Duodenal mucosa (tissue), 2 donors: ENCODE measurements at regions not wholly inside any gene's neighbourhood (a gene's known extent, or its start where the extent isn't known, plus 50 kb on each side); places are given as distances from the start of the nearest gene placed in this dataset.
"Not testable (repeated sequence)": the region's sequence is repeated elsewhere in the genome, so short reads cannot be mapped to it uniquely, and the experiment has no call there.

Experiments used
- H3K27ac ChIP-seq: one replicate; pipeline ENCODE4 v1.7.0; 2013; ENCODE audit warnings: low read depth, low read length
- H3K27me3 ChIP-seq, 2 donors: one replicate each; pipeline ENCODE4 v1.7.0; 2013; ENCODE audit warnings: low read length in 2 of 2, control low read depth in 1 of 2; ENCODE audit not compliant: insufficient read depth in 2 of 2, control insufficient read depth in 1 of 2
- H3K36me3 ChIP-seq, 2 donors: one replicate each; pipeline ENCODE4 v1.7.0; 2013; ENCODE audit warnings: low read length in 2 of 2, control low read depth in 1 of 2; ENCODE audit not compliant: insufficient read depth in 2 of 2, control insufficient read depth in 1 of 2
- H3K4me1 ChIP-seq, 2 donors: one replicate each; pipeline ENCODE4 v1.7.0; 2013; ENCODE audit warnings: low read length in 2 of 2, control low read depth in 1 of 2; ENCODE audit not compliant: insufficient read depth in 2 of 2, control insufficient read depth in 1 of 2
- H3K4me3 ChIP-seq, 2 donors: one replicate each; pipeline ENCODE4 v1.7.0; 2013; ENCODE audit warnings: low read length in 2 of 2, low read depth in 1 of 2
- H3K9ac ChIP-seq, 2 donors: one replicate each; pipeline ENCODE4 v1.7.0; 2013; ENCODE audit warnings: low read length in 2 of 2, low read depth in 1 of 2
- H3K9me3 ChIP-seq, 2 donors: one replicate each; pipeline ENCODE4 v1.7.0; 2013; ENCODE audit warnings: low read length in 2 of 2, control low read depth in 1 of 2; ENCODE audit not compliant: control insufficient read depth in 1 of 2

- not testable (repeated sequence) for H3K27ac ChIP-seq, H3K27me3 ChIP-seq, H3K9me3 ChIP-seq, H3K9ac ChIP-seq, H3K36me3 ChIP-seq, H3K4me1 ChIP-seq, H3K4me3 ChIP-seq
These were observed 1704.4 kb upstream of the SPRY2 start for GRCh38 chr13:82045316-82045715.

- no peaks in the 10 kb centered on the region for H3K27me3 ChIP-seq
- H3K4me1 ChIP-seq = no peaks in the 10 kb centered on the region
- H3K36me3 ChIP-seq = no peaks in the 10 kb centered on the region
- peaks cover 0 to 8% of the 10 kb centered on the region in 2 donors for H3K9me3 ChIP-seq
- no peak overlapping the region for H3K9ac ChIP-seq
- H3K27ac ChIP-seq = no peak overlapping the region
- no peak overlapping the region for H3K4me3 ChIP-seq
These were observed 1695.7 kb upstream of the SPRY2 start for GRCh38 chr13:82036602-82037001.

GRCh38 chr13:82011355-82011754, 1670.4 kb upstream of the SPRY2 start:
- H3K9me3 ChIP-seq = peaks cover 0 to 3% of the 10 kb centered on the region in 2 donors
- no peak overlapping the region for H3K9ac ChIP-seq
- no peak overlapping the region for H3K4me3 ChIP-seq
- H3K4me1 ChIP-seq = no peaks in the 10 kb centered on the region
- H3K27me3 ChIP-seq = no peaks in the 10 kb centered on the region
- no peak overlapping the region for H3K27ac ChIP-seq
- H3K36me3 ChIP-seq = no peaks in the 10 kb centered on the region

- Histone ChIP-seq H3K36me3 (no peaks in the 10 kb centered on the region), H3K4me1 (no peaks in the 10 kb centered on the region), H3K27me3 (no peaks in the 10 kb centered on the region), H3K9ac (no peak overlapping the region), H3K4me3 (no peak overlapping the region), H3K9me3 (peaks cover 0 to 3% of the 10 kb centered on the region in 2 donors), H3K27ac (no peak overlapping the region)
These were observed 1669.9 kb upstream of the SPRY2 start for GRCh38 chr13:82010780-82011179.

GRCh38 chr13:82002710-82003109, 1661.8 kb upstream of the SPRY2 start:
- no peaks in the 10 kb centered on the region for H3K36me3 ChIP-seq
- H3K27me3 ChIP-seq = no peaks in the 10 kb centered on the region
- peaks cover 0 to 4% of the 10 kb centered on the region in 2 donors for H3K9me3 ChIP-seq
- H3K4me3 ChIP-seq = no peak overlapping the region
- no peaks in the 10 kb centered on the region for H3K4me1 ChIP-seq
- H3K27ac ChIP-seq = no peak overlapping the region
- no peak overlapping the region for H3K9ac ChIP-seq

- H3K27ac ChIP-seq = no peak overlapping the region
- H3K4me1 ChIP-seq = no peaks in the 10 kb centered on the region
- no peak overlapping the region for H3K9ac ChIP-seq
- no peaks in the 10 kb centered on the region for H3K27me3 ChIP-seq
- peaks cover 0 to 2% of the 10 kb centered on the region in 2 donors for H3K9me3 ChIP-seq
- H3K4me3 ChIP-seq = no peak overlapping the region
- H3K36me3 ChIP-seq = no peaks in the 10 kb centered on the region
These were observed 1654.4 kb upstream of the SPRY2 start for GRCh38 chr13:81995316-81995715.

- Histone ChIP-seq H3K4me3 (no peak overlapping the region), H3K9ac (no peak overlapping the region), H3K9me3 (no peaks in the 10 kb centered on the region), H3K36me3 (no peaks in the 10 kb centered on the region), H3K27me3 (no peaks in the 10 kb centered on the region), H3K4me1 (no peaks in the 10 kb centered on the region), H3K27ac (no peak overlapping the region)
These were observed 1649.7 kb upstream of the SPRY2 start for GRCh38 chr13:81990652-81991051.

- Histone ChIP-seq H3K4me3 (no peak overlapping the region), H3K27me3 (no peaks in the 10 kb centered on the region), H3K4me1 (no peaks in the 10 kb centered on the region), H3K9me3 (no peaks in the 10 kb centered on the region), H3K36me3 (no peaks in the 10 kb centered on the region), H3K27ac (no peak overlapping the region), H3K9ac (no peak overlapping the region)
These were observed 1647.6 kb upstream of the SPRY2 start for GRCh38 chr13:81988567-81988966.

- H3K27me3 ChIP-seq = no peaks in the 10 kb centered on the region
- no peak overlapping the region for H3K4me3 ChIP-seq
- no peaks in the 10 kb centered on the region for H3K4me1 ChIP-seq
- H3K9me3 ChIP-seq = no peaks in the 10 kb centered on the region
- H3K27ac ChIP-seq = no peak overlapping the region
- no peak overlapping the region for H3K9ac ChIP-seq
- H3K36me3 ChIP-seq = no peaks in the 10 kb centered on the region
These were observed 1646.9 kb upstream of the SPRY2 start for GRCh38 chr13:81987677-81988357.

GRCh38 chr13:81987159-81987558, 1646.2 kb upstream of the SPRY2 start:
- Histone ChIP-seq H3K36me3 (no peaks in the 10 kb centered on the region), H3K9me3 (no peaks in the 10 kb centered on the region), H3K4me3 (no peak overlapping the region), H3K4me1 (no peaks in the 10 kb centered on the region), H3K27ac (no peak overlapping the region), H3K9ac (no peak overlapping the region), H3K27me3 (no peaks in the 10 kb centered on the region)

GRCh38 chr13:81986308-81986707, 1645.4 kb upstream of the SPRY2 start:
- no peaks in the 10 kb centered on the region for H3K27me3 ChIP-seq
- no peaks in the 10 kb centered on the region for H3K36me3 ChIP-seq
- no peak overlapping the region for H3K9ac ChIP-seq
- no peak overlapping the region for H3K27ac ChIP-seq
- no peaks in the 10 kb centered on the region for H3K4me1 ChIP-seq
- H3K4me3 ChIP-seq = no peak overlapping the region
- no peaks in the 10 kb centered on the region for H3K9me3 ChIP-seq
